ENCODE measurements at regions not wholly inside any gene's neighbourhood (a gene's known extent, or its start where the extent isn't known, plus 50 kb on each side); places are given as distances from the start of the nearest gene placed in this dataset.

GRCh38 chr12:41745593-41745992 is 399.1 kb downstream of the GXYLT1 start:
- Histone ChIP-seq H3K9me3 (ENCODE audit: control insufficient read depth in 1 of 2, low read length in 2 of 2) (no peaks in the 10 kb centered on the region), H3K4me1 (ENCODE audit: control insufficient read depth in 1 of 2, insufficient read depth in 2 of 2, low read length in 2 of 2) (no peaks in the 10 kb centered on the region), H3K27me3 (ENCODE audit: low read depth, low read length) (no peaks in the 10 kb centered on the region)

DNA sequence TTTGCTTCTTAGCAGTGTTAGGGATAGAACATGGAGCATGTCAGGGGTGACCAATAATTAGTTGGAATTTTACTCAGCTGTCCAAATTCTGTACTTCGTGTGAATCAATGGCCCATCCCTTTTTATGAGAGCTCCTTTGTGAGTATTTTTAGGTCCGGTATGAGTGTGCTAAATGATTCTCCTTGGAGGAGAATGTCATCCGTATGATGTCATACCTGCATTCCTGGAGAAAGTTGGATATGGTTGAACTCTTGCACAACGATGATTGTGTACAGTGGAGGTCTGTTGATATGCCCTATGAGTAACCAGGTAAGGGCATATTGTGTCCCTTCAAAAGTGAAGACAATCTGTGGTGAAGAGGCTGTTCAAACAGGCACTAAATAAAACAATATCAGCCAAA is 400.8 kb downstream of the GXYLT1 start:
- Histone ChIP-seq H3K27me3 (ENCODE audit: low read depth, low read length) (no peaks in the 10 kb centered on the region), H3K27ac (ENCODE audit: low read length) (no peak overlapping the region), H3K4me3 (ENCODE audit: low read depth in 1 of 2, low read length in 2 of 2) (no peak overlapping the region), H3K9me3 (ENCODE audit: control insufficient read depth in 1 of 2, low read length in 2 of 2) (no peaks in the 10 kb centered on the region), H3K4me1 (ENCODE audit: control insufficient read depth in 1 of 2, insufficient read depth in 2 of 2, low read length in 2 of 2) (no peaks in the 10 kb centered on the region), H3K36me3 (ENCODE audit: control insufficient read depth in 1 of 2, insufficient read depth in 2 of 2, low read length in 2 of 2) (no peaks in the 10 kb centered on the region)

More at GRCh38 chr12:41745593-41745992, 399.1 kb downstream of the GXYLT1 start:
- Histone ChIP-seq H3K36me3 (ENCODE audit: control insufficient read depth in 1 of 2, insufficient read depth in 2 of 2, low read length in 2 of 2) (no peaks in the 10 kb centered on the region), H3K27ac (ENCODE audit: low read length) (no peak overlapping the region), H3K4me3 (ENCODE audit: low read depth in 1 of 2, low read length in 2 of 2) (no peak overlapping the region)

GRCh38 chr12:41739066-41739465 is 405.6 kb downstream of the GXYLT1 start:
- Histone ChIP-seq H3K4me3 (ENCODE audit: low read depth in 1 of 2, low read length in 2 of 2) (no peak overlapping the region), H3K4me1 (ENCODE audit: control insufficient read depth in 1 of 2, insufficient read depth in 2 of 2, low read length in 2 of 2) (no peaks in the 10 kb centered on the region), H3K27ac (ENCODE audit: low read length) (no peak overlapping the region), H3K9me3 (ENCODE audit: control insufficient read depth in 1 of 2, low read length in 2 of 2) (no peaks in the 10 kb centered on the region), H3K36me3 (ENCODE audit: control insufficient read depth in 1 of 2, insufficient read depth in 2 of 2, low read length in 2 of 2) (no peaks in the 10 kb centered on the region), H3K27me3 (ENCODE audit: low read depth, low read length) (no peaks in the 10 kb centered on the region)

GRCh38 chr12:41737423-41737822 is 407.3 kb downstream of the GXYLT1 start:
- no peaks in the 10 kb centered on the region for H3K36me3 ChIP-seq (ENCODE audit: control insufficient read depth in 1 of 2, insufficient read depth in 2 of 2, low read length in 2 of 2)
- no peak overlapping the region for H3K4me3 ChIP-seq (ENCODE audit: low read depth in 1 of 2, low read length in 2 of 2)
- H3K27me3 ChIP-seq (ENCODE audit: low read depth, low read length), result no peaks in the 10 kb centered on the region
- H3K9me3 ChIP-seq (ENCODE audit: control insufficient read depth in 1 of 2, low read length in 2 of 2), result no peaks in the 10 kb centered on the region
- H3K4me1 ChIP-seq (ENCODE audit: control insufficient read depth in 1 of 2, insufficient read depth in 2 of 2, low read length in 2 of 2), result no peaks in the 10 kb centered on the region
- no peak overlapping the region for H3K27ac ChIP-seq (ENCODE audit: low read length)

GRCh38 chr12:41736436-41736835 is 408.2 kb downstream of the GXYLT1 start:
- H3K9me3 ChIP-seq (ENCODE audit: control insufficient read depth in 1 of 2, low read length in 2 of 2), result no peaks in the 10 kb centered on the region
- H3K36me3 ChIP-seq (ENCODE audit: control insufficient read depth in 1 of 2, insufficient read depth in 2 of 2, low read length in 2 of 2), result no peaks in the 10 kb centered on the region
- no peak overlapping the region for H3K4me3 ChIP-seq (ENCODE audit: low read depth in 1 of 2, low read length in 2 of 2)
- H3K27ac ChIP-seq (ENCODE audit: low read length), result no peak overlapping the region
- H3K27me3 ChIP-seq (ENCODE audit: low read depth, low read length), result no peaks in the 10 kb centered on the region
- no peaks in the 10 kb centered on the region for H3K4me1 ChIP-seq (ENCODE audit: control insufficient read depth in 1 of 2, insufficient read depth in 2 of 2, low read length in 2 of 2)

- Histone ChIP-seq H3K36me3 (ENCODE audit: control insufficient read depth in 1 of 2, insufficient read depth in 2 of 2, low read length in 2 of 2) (no peaks in the 10 kb centered on the region), H3K27ac (ENCODE audit: low read length) (no peak overlapping the region), H3K27me3 (ENCODE audit: low read depth, low read length) (no peaks in the 10 kb centered on the region), H3K4me3 (ENCODE audit: low read depth in 1 of 2, low read length in 2 of 2) (no peak overlapping the region), H3K9me3 (ENCODE audit: control insufficient read depth in 1 of 2, low read length in 2 of 2) (no peaks in the 10 kb centered on the region), H3K4me1 (ENCODE audit: control insufficient read depth in 1 of 2, insufficient read depth in 2 of 2, low read length in 2 of 2) (no peaks in the 10 kb centered on the region)
These were observed 413.0 kb downstream of the GXYLT1 start for GRCh38 chr12:41731691-41732090.

GRCh38 chr12:41731061-41731460 is 413.6 kb downstream of the GXYLT1 start:
- no peaks in the 10 kb centered on the region for H3K27me3 ChIP-seq (ENCODE audit: low read depth, low read length)
- no peaks in the 10 kb centered on the region for H3K4me1 ChIP-seq (ENCODE audit: control insufficient read depth in 1 of 2, insufficient read depth in 2 of 2, low read length in 2 of 2)
- no peaks in the 10 kb centered on the region for H3K36me3 ChIP-seq (ENCODE audit: control insufficient read depth in 1 of 2, insufficient read depth in 2 of 2, low read length in 2 of 2)

GRCh38 chr12:41724216-41724615 is 420.5 kb downstream of the GXYLT1 start:
- no peaks in the 10 kb centered on the region for H3K4me1 ChIP-seq (ENCODE audit: control insufficient read depth in 1 of 2, insufficient read depth in 2 of 2, low read length in 2 of 2)
- H3K36me3 ChIP-seq (ENCODE audit: control insufficient read depth in 1 of 2, insufficient read depth in 2 of 2, low read length in 2 of 2), result no peaks in the 10 kb centered on the region
- no peak overlapping the region for H3K4me3 ChIP-seq (ENCODE audit: low read depth in 1 of 2, low read length in 2 of 2)
- H3K9me3 ChIP-seq (ENCODE audit: control insufficient read depth in 1 of 2, low read length in 2 of 2), result no peaks in the 10 kb centered on the region
- no peak overlapping the region for H3K27ac ChIP-seq (ENCODE audit: low read length)
- no peaks in the 10 kb centered on the region for H3K27me3 ChIP-seq (ENCODE audit: low read depth, low read length)

More at GRCh38 chr12:41731061-41731460, 413.6 kb downstream of the GXYLT1 start:
- Histone ChIP-seq H3K4me3 (ENCODE audit: low read depth in 1 of 2, low read length in 2 of 2) (no peak overlapping the region), H3K9me3 (ENCODE audit: control insufficient read depth in 1 of 2, low read length in 2 of 2) (no peaks in the 10 kb centered on the region), H3K27ac (ENCODE audit: low read length) (no peak overlapping the region)

DNA sequence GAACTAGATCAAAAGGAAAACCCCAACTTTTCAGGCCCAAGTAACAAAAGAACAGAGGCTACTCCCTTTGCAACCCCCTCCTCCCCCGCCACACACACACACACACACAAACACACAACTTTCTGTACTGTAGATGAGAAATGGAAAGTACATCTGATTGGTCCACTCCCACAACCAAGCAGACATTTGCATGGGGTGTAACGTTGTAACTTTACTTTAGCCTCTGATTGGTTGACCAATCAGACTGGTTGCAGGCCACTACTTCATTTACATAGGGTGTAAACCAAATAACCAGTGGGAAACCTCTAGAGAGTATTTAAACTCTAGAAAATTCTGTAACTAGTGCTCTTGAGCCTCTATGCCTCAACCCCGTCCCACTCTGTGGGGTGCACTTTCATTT is 425.5 kb downstream of the GXYLT1 start:
- H3K27ac ChIP-seq (ENCODE audit: low read length), result no peak overlapping the region
- no peaks in the 10 kb centered on the region for H3K9me3 ChIP-seq (ENCODE audit: control insufficient read depth in 1 of 2, low read length in 2 of 2)
- no peak overlapping the region for H3K4me3 ChIP-seq (ENCODE audit: low read depth in 1 of 2, low read length in 2 of 2)
- no peaks in the 10 kb centered on the region for H3K27me3 ChIP-seq (ENCODE audit: low read depth, low read length)
- no peaks in the 10 kb centered on the region for H3K36me3 ChIP-seq (ENCODE audit: control insufficient read depth in 1 of 2, insufficient read depth in 2 of 2, low read length in 2 of 2)
- H3K4me1 ChIP-seq (ENCODE audit: control insufficient read depth in 1 of 2, insufficient read depth in 2 of 2, low read length in 2 of 2), result no peaks in the 10 kb centered on the region

- Histone ChIP-seq H3K9me3 (ENCODE audit: control insufficient read depth in 1 of 2, low read length in 2 of 2) (no peaks in the 10 kb centered on the region), H3K4me3 (ENCODE audit: low read depth in 1 of 2, low read length in 2 of 2) (no peak overlapping the region), H3K27me3 (ENCODE audit: low read depth, low read length) (no peaks in the 10 kb centered on the region), H3K36me3 (ENCODE audit: control insufficient read depth in 1 of 2, insufficient read depth in 2 of 2, low read length in 2 of 2) (no peaks in the 10 kb centered on the region), H3K27ac (ENCODE audit: low read length) (no peak overlapping the region), H3K4me1 (ENCODE audit: control insufficient read depth in 1 of 2, insufficient read depth in 2 of 2, low read length in 2 of 2) (no peaks in the 10 kb centered on the region)
These were observed 429.4 kb downstream of the GXYLT1 start for GRCh38 chr12:41715256-41715655.

- H3K36me3 ChIP-seq (ENCODE audit: control insufficient read depth in 1 of 2, insufficient read depth in 2 of 2, low read length in 2 of 2), result no peaks in the 10 kb centered on the region
- H3K27ac ChIP-seq (ENCODE audit: low read length), result no peak overlapping the region
- no peaks in the 10 kb centered on the region for H3K4me1 ChIP-seq (ENCODE audit: control insufficient read depth in 1 of 2, insufficient read depth in 2 of 2, low read length in 2 of 2)
- no peaks in the 10 kb centered on the region for H3K9me3 ChIP-seq (ENCODE audit: control insufficient read depth in 1 of 2, low read length in 2 of 2)
- H3K4me3 ChIP-seq (ENCODE audit: low read depth in 1 of 2, low read length in 2 of 2), result no peak overlapping the region
- no peaks in the 10 kb centered on the region for H3K27me3 ChIP-seq (ENCODE audit: low read depth, low read length)
These were observed 435.0 kb downstream of the GXYLT1 start for GRCh38 chr12:41709463-41710285.

- Histone ChIP-seq H3K36me3 (ENCODE audit: control insufficient read depth in 1 of 2, insufficient read depth in 2 of 2, low read length in 2 of 2) (no peaks in the 10 kb centered on the region), H3K4me1 (ENCODE audit: control insufficient read depth in 1 of 2, insufficient read depth in 2 of 2, low read length in 2 of 2) (no peaks in the 10 kb centered on the region), H3K4me3 (ENCODE audit: low read depth in 1 of 2, low read length in 2 of 2) (no peak overlapping the region), H3K27me3 (ENCODE audit: low read depth, low read length) (no peaks in the 10 kb centered on the region), H3K27ac (ENCODE audit: low read length) (no peak overlapping the region), H3K9me3 (ENCODE audit: control insufficient read depth in 1 of 2, low read length in 2 of 2) (no peaks in the 10 kb centered on the region)
These were observed 435.7 kb downstream of the GXYLT1 start for GRCh38 chr12:41709012-41709411.
